Endothelial cell of umbilical vein (primary cell): ENCODE measurements at regions not wholly inside any gene's neighbourhood (a gene's known extent, or its start where the extent isn't known, plus 50 kb on each side); places are given as distances from the start of the nearest gene placed in this dataset.

Source experiments
- BruUV-seq: library from RNA; stranded (reverse); fragments of 400-500 nt; replicated peaks from 2 replicates; lab custom pipeline; 2021; lab: Mats Ljungman, UMichigan
- CTCF ChIA-PET: fragments of 300-600, 350-600 bp; sonication (Branson Sonifier 250); formaldehyde crosslinking; loops from one replicate; lab custom pipeline; 2021; ENCODE audit warnings: antibody characterized with exemption, inconsistent platforms; lab: Charles Lee
- POLR2A ChIA-PET: fragments of 300-600, 350-600 bp; sonication (Branson Sonifier 250); formaldehyde crosslinking; loops from one replicate; lab custom pipeline; 2021; ENCODE audit warnings: antibody characterized with exemption, inconsistent platforms; lab: Charles Lee
- DNase-seq: peaks from one replicate; pipeline ENCODE4 v3.0.0-alpha.2; 2011; ENCODE audit warnings: low read depth, low spot score
- FAIRE-seq: peaks from 2 replicates; lab custom pipeline; 2011; peaks lifted over from hg19 to GRCh38; lab: Jason Lieb, UNC
- H2AFZ ChIP-seq: 2 replicates; pipeline ENCODE4 v1.6.0; 2012; ENCODE audit warnings: low read depth, low read length, control low read depth, inconsistent platforms
- H3K27ac ChIP-seq: 2 replicates; pipeline ENCODE4 v1.5.1; 2011; ENCODE audit warnings: low read depth, mild to moderate bottlenecking, control low read depth, low read length, moderate library complexity; ENCODE audit not compliant: insufficient read depth
- H3K27me3 ChIP-seq, 2 experiments: 2 replicates each; pipeline versions ENCODE4 v1.6.0 to v1.6.1; 2011; ENCODE audit warnings: low read length in 2 of 2, mixed read lengths in 1 of 2; ENCODE audit not compliant: control insufficient read depth in 2 of 2, insufficient read depth in 2 of 2
- H3K36me3 ChIP-seq, 2 experiments: 2 replicates in 1 of 2; 3 replicates in 1 of 2; pipeline ENCODE4 v1.5.1; 2011; ENCODE audit warnings: low read length in 2 of 2, mild to moderate bottlenecking in 1 of 2, moderate library complexity in 1 of 2; ENCODE audit not compliant: control insufficient read depth in 2 of 2, insufficient read depth in 2 of 2; ENCODE audit errors: extremely low read depth in 1 of 2
- H3K4me1 ChIP-seq: 3 replicates; pipeline ENCODE4 v1.5.1; 2011; ENCODE audit warnings: mild to moderate bottlenecking, low read length; ENCODE audit not compliant: control insufficient read depth, insufficient read depth; ENCODE audit errors: extremely low read depth
- H3K4me2 ChIP-seq: 2 replicates; pipeline ENCODE4 v1.6.1; 2011; ENCODE audit warnings: low read length, control low read depth, mixed read lengths; ENCODE audit not compliant: insufficient read depth
- H3K4me3 ChIP-seq, 3 experiments: fragments of 200-600 bp in 1 of 3; sonication (generic), shearing (Covaris generic) in 1 of 3; replicated peaks in 1 of 3; 2 replicates each; pipeline ENCODE4 v1.5.1; 2011 to 2016; ENCODE audit warnings: control low read depth in 3 of 3, low read length in 3 of 3, mild to moderate bottlenecking in 2 of 3, inconsistent platforms in 1 of 3, low read depth in 1 of 3, moderate library complexity in 1 of 3; ENCODE audit not compliant: insufficient read depth in 1 of 3
- H3K79me2 ChIP-seq: 2 replicates; pipeline ENCODE4 v1.6.0; 2012; ENCODE audit warnings: low read length, inconsistent platforms; ENCODE audit not compliant: control insufficient read depth, insufficient read depth
- H3K9ac ChIP-seq: replicated peaks from 2 replicates; pipeline ENCODE3; 2011; ENCODE audit warnings: low read length, control low read depth; ENCODE audit not compliant: insufficient read depth; ENCODE audit errors: extremely low read depth
- H3K9me1 ChIP-seq: replicated peaks from 3 replicates; pipeline ENCODE4 v1.6.0; 2011; ENCODE audit warnings: mild to moderate bottlenecking, low read length; ENCODE audit not compliant: control insufficient read depth, insufficient read depth; ENCODE audit errors: extremely low read depth
- H3K9me3 ChIP-seq: replicated peaks from 2 replicates; pipeline ENCODE4 v1.5.1; 2012; ENCODE audit warnings: low read length, inconsistent platforms; ENCODE audit not compliant: control insufficient read depth, insufficient read depth
- H4K20me1 ChIP-seq: replicated peaks from 2 replicates; pipeline ENCODE3; 2011; ENCODE audit warnings: mild to moderate bottlenecking, low read length; ENCODE audit not compliant: control insufficient read depth, insufficient read depth; ENCODE audit errors: extremely low read depth
- EZH2 ChIP-seq: IDR thresholded peaks from 2 replicates; pipeline ENCODE4 v1.6.1; 2012; ENCODE audit warnings: borderline replicate concordance, low read depth, mild to moderate bottlenecking, moderate library complexity, low read length, inconsistent platforms; ENCODE audit not compliant: severe bottlenecking
- FOS ChIP-seq: IDR thresholded peaks from 2 replicates; pipeline ENCODE4 v1.6.1; 2011; ENCODE audit warnings: mild to moderate bottlenecking, low read length, moderate library complexity, borderline replicate concordance; ENCODE audit not compliant: insufficient read depth
- JUN ChIP-seq: IDR thresholded peaks from 2 replicates; pipeline ENCODE4 v1.6.1; 2011; ENCODE audit warnings: borderline replicate concordance, low read depth; ENCODE audit not compliant: insufficient read length, insufficient read depth
- MYC ChIP-seq: IDR thresholded peaks from one replicate; pipeline ENCODE4 v1.6.1; 2011; ENCODE audit warnings: mild to moderate bottlenecking, low read depth, low read length
- POLR2A ChIP-seq: IDR thresholded peaks from 2 replicates; pipeline ENCODE4 v1.6.1; 2012; ENCODE audit warnings: low read depth, mild to moderate bottlenecking, control low read depth, low read length
- POLR2AphosphoS5 ChIP-seq: IDR thresholded peaks from 2 replicates; pipeline ENCODE4 v1.6.1; 2012; ENCODE audit warnings: low read depth, mild to moderate bottlenecking, control low read depth, low read length, moderate library complexity; ENCODE audit not compliant: insufficient read depth
- dilution Hi-C: fragments of 300-500 bp; cut with MboI; formaldehyde crosslinking; loops from one replicate; pipeline ENCODE4 v1.15.0; 2019; ENCODE audit warnings: low sequenced_read_pairs; ENCODE audit not compliant: extremely low pct_ligation_motif_present
- intact Hi-C: fragments of 100-400 bp; cut with micrococcal nuclease; formaldehyde crosslinking; loops from one replicate; pipeline ENCODE4 v1.10.0; 2022
- TF ChIP-seq, protein P1 (sequence below), 2 donors: IDR thresholded peaks; 1 replicate in 1 of 2; 2 replicates in 1 of 2; pipeline ENCODE4 v1.5.1; 2011; ENCODE audit warnings: low read length in 2 of 2, mild to moderate bottlenecking in 2 of 2, moderate library complexity in 2 of 2, control low read depth in 1 of 2, inconsistent platforms in 1 of 2, low read depth in 1 of 2; ENCODE audit not compliant: insufficient read depth in 1 of 2; ENCODE audit errors: extremely low read depth in 1 of 2
- TF ChIP-seq, protein P2 (sequence below): IDR thresholded peaks from 2 replicates; pipeline ENCODE4 v1.6.1; 2011; ENCODE audit not compliant: insufficient read depth, insufficient read length

GRCh38 chr6:138032571-138032970, 74.6 kb downstream of the PERP start:
- no peaks in the 10 kb centered on the region for H4K20me1 ChIP-seq
- H2AFZ ChIP-seq = no peak overlapping the region
- no peaks in the 10 kb centered on the region for H3K4me1 ChIP-seq
- no peaks in the 10 kb centered on the region for H3K9me3 ChIP-seq
- TF ChIP-seq, protein P1, sequence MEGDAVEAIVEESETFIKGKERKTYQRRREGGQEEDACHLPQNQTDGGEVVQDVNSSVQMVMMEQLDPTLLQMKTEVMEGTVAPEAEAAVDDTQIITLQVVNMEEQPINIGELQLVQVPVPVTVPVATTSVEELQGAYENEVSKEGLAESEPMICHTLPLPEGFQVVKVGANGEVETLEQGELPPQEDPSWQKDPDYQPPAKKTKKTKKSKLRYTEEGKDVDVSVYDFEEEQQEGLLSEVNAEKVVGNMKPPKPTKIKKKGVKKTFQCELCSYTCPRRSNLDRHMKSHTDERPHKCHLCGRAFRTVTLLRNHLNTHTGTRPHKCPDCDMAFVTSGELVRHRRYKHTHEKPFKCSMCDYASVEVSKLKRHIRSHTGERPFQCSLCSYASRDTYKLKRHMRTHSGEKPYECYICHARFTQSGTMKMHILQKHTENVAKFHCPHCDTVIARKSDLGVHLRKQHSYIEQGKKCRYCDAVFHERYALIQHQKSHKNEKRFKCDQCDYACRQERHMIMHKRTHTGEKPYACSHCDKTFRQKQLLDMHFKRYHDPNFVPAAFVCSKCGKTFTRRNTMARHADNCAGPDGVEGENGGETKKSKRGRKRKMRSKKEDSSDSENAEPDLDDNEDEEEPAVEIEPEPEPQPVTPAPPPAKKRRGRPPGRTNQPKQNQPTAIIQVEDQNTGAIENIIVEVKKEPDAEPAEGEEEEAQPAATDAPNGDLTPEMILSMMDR (IDR thresholded peaks at IDR 0.05; ENCODE audit: extremely low read depth in 1 of 2, insufficient read depth in 1 of 2, low read depth in 1 of 2, low read length in 2 of 2) = no peak
- TF ChIP-seq EZH2 (no peak), POLR2A (no peak), JUN (no peak), MYC (no peak), FOS (no peak), POLR2AphosphoS5 (no peak)
- TF ChIP-seq, protein P2, sequence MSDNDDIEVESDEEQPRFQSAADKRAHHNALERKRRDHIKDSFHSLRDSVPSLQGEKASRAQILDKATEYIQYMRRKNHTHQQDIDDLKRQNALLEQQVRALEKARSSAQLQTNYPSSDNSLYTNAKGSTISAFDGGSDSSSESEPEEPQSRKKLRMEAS = no peak
- H3K4me3 ChIP-seq = no peak overlapping the region
- ChIA-PET POLR2A (no interaction called here), CTCF (no interaction called here)
- H3K4me2 ChIP-seq = no peak overlapping the region
- FAIRE-seq (no peak), DNase-seq (no peak)
- no peaks in the 10 kb centered on the region for H3K9me1 ChIP-seq
- H3K9ac ChIP-seq = no peak overlapping the region
- no peak overlapping the region for H3K27ac ChIP-seq
- H3K79me2 ChIP-seq = no peaks in the 10 kb centered on the region
- intact Hi-C loops (no loop called here), dilution Hi-C loops (no loop called here)
- no peaks in the 10 kb centered on the region for H3K36me3 ChIP-seq
- peaks cover 2 to 4% of the 10 kb centered on the region in 2 experiments for H3K27me3 ChIP-seq
- no TSS peak for BruUV-seq
